ENCODE measurements at regions not wholly inside any gene's neighbourhood (a gene's known extent, or its start where the extent isn't known, plus 50 kb on each side); places are given as distances from the start of the nearest gene placed in this dataset.

DNA sequence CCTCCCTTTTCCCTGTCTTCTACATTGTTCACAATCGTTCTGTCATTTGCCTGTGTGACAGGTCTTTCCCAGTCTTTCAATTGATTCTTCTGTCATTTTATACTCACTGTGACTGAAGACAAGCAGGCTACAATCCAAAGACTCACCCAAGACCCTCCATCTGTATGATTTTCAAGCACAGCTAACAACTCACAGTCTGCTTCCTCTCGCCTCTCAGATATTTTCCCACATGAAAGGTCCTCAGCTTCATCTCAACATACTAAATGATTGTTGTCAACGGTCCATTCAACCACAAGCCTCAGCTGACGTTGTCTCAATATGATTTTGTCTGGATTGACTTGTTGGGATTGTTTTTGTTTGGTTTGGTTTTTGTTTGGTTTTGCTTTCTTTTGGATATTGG, 346.5 kb downstream of the NFIB start:
- no peak overlapping the region for H2BK120ac ChIP-seq (ENCODE audit: low read depth, low read length, poor library complexity, severe bottlenecking)
- no peaks in the 10 kb centered on the region for H3K9me3 Mint-ChIP-seq
- no peak overlapping the region for H2BK15ac ChIP-seq (ENCODE audit: low read depth, low read length)
- no peak overlapping the region for H3T11ph ChIP-seq (ENCODE audit: low read length)
- no peaks in the 10 kb centered on the region for H3K4me1 ChIP-seq (ENCODE audit: insufficient read depth, low read length)
- no peak overlapping the region for H3K27ac ChIP-seq (ENCODE audit: insufficient read length, low read depth, low read length)
- H3K79me1 ChIP-seq (ENCODE audit: insufficient read depth, low read depth, low read length, poor library complexity, severe bottlenecking), result no peaks in the 10 kb centered on the region
- H2AFZ ChIP-seq (ENCODE audit: low read length), result no peak overlapping the region
- no peak overlapping the region for H3K4me3 Mint-ChIP-seq
- no peaks in the 10 kb centered on the region for H4K20me1 ChIP-seq (ENCODE audit: control insufficient read depth, insufficient read depth, insufficient read length)
- H3K9me3 ChIP-seq (ENCODE audit: control insufficient read depth, low read depth, low read length), result no peaks in the 10 kb centered on the region
- H4K5ac ChIP-seq (ENCODE audit: insufficient read length, low read depth, low read length), result no peak overlapping the region
- H3K9ac ChIP-seq (ENCODE audit: extremely low read depth, insufficient read length, low read length), result no peak overlapping the region
- no peak overlapping the region for H2BK12ac ChIP-seq (ENCODE audit: insufficient read length, low read depth, low read length)
- H2BK20ac ChIP-seq (ENCODE audit: low read depth, low read length, poor library complexity, severe bottlenecking), result no peak overlapping the region
- no peak for TF ChIP-seq CTCF (conservative IDR thresholded peaks at IDR 0.05)
- no peak overlapping the region for H3K27ac Mint-ChIP-seq
- H3K4me1 Mint-ChIP-seq, result peaks cover 0 to 11% of the 10 kb centered on the region in 2 experiments; a peak in 2 of 4 replicates
- no peak for DNase-seq
- H3K27me3 Mint-ChIP-seq (ENCODE audit: low read depth), result no peaks in the 10 kb centered on the region
- no peaks in the 10 kb centered on the region for H3K27me3 ChIP-seq (ENCODE audit: insufficient read depth, low read length)
- H2AK5ac ChIP-seq (ENCODE audit: insufficient read length, low read length), result no peak overlapping the region
- no peak overlapping the region for H3K14ac ChIP-seq (ENCODE audit: insufficient read depth, low read length)
- H3K18ac ChIP-seq (ENCODE audit: insufficient read length, low read depth, low read length), result no peak overlapping the region
- H3K4ac ChIP-seq (ENCODE audit: low read depth, low read length), result no peak overlapping the region
- no peak overlapping the region for H2BK5ac ChIP-seq (ENCODE audit: insufficient read length, low read length)
- no peak overlapping the region for H4K91ac ChIP-seq (ENCODE audit: insufficient read length, low read depth, low read length)
- H3K23ac ChIP-seq (ENCODE audit: insufficient read length, low read depth, low read length), result no peak overlapping the region
- H3K79me2 ChIP-seq (ENCODE audit: insufficient read depth, low read length), result no peaks in the 10 kb centered on the region
- H4K8ac ChIP-seq (replicated peaks; ENCODE audit: insufficient read length, low read depth, low read length), result no peak overlapping the region
- no peaks in the 10 kb centered on the region for H3K23me2 ChIP-seq (ENCODE audit: insufficient read length, low read depth, low read length, poor library complexity, severe bottlenecking)
- no peak overlapping the region for H3K56ac ChIP-seq (ENCODE audit: insufficient read length, low read depth, low read length)
- no peaks in the 10 kb centered on the region for H3K36me3 Mint-ChIP-seq (ENCODE audit: insufficient read depth in 1 of 3, low read depth in 3 of 3)
- no peak overlapping the region for H3K4me2 ChIP-seq (ENCODE audit: insufficient read depth, insufficient read length, low read length)
- no CpG with 5 or more reads among the region's 4 CpGs for WGBS (ENCODE audit: extremely low coverage, insufficient read length, low lambda C conversion rate)
